MM.1S (cell line): ENCODE measurements at regions not wholly inside any gene's neighbourhood (a gene's known extent, or its start where the extent isn't known, plus 50 kb on each side); places are given as distances from the start of the nearest gene placed in this dataset.

Experiments
- DNase-seq: peaks from one replicate; pipeline ENCODE4 v3.0.0-alpha.2; 2015
- H2AFZ ChIP-seq: fragments of 300-600 bp; sonication (generic); 2 replicates; pipeline ENCODE4 v1.6.0; 2016; ENCODE audit warnings: antibody characterized with exemption, low read length
- H3F3A ChIP-seq: fragments of 300-600 bp; sonication (generic); 2 replicates; pipeline ENCODE4 v1.6.1; 2016; ENCODE audit warnings: mild to moderate bottlenecking, antibody characterized with exemption, low read length, moderate library complexity, mixed read lengths; ENCODE audit not compliant: insufficient read depth
- H3K27ac ChIP-seq: fragments of 300-600 bp; sonication (generic); 2 replicates; pipeline ENCODE4 v1.5.1; 2016; ENCODE audit warnings: mild to moderate bottlenecking, low read length
- H3K27me3 ChIP-seq: fragments of 300-600 bp; sonication (generic); replicated peaks from 2 replicates; pipeline ENCODE4 v1.6.0; 2016; ENCODE audit warnings: low read length; ENCODE audit not compliant: insufficient read depth
- H3K36me3 ChIP-seq: fragments of 300-600 bp; sonication (generic); replicated peaks from 2 replicates; pipeline ENCODE4 v1.6.1; 2016; ENCODE audit warnings: mild to moderate bottlenecking, low read length, mixed read lengths; ENCODE audit not compliant: insufficient read depth
- H3K4me1 ChIP-seq: fragments of 300-600 bp; sonication (generic); 2 replicates; pipeline ENCODE4 v1.6.1; 2016; ENCODE audit warnings: low read length, mixed read lengths
- H3K4me2 ChIP-seq: fragments of 300-600 bp; sonication (generic); 2 replicates; pipeline ENCODE4 v1.6.0; 2016; ENCODE audit warnings: low read depth, low read length
- H3K4me3 ChIP-seq: fragments of 300-600 bp; sonication (generic); 2 replicates; pipeline ENCODE4 v1.5.1; 2016; ENCODE audit warnings: low read length, mixed read lengths
- H3K79me2 ChIP-seq: fragments of 300-600 bp; sonication (generic); 2 replicates; pipeline ENCODE4 v1.6.1; 2016; ENCODE audit warnings: mixed run types, low read length, mixed read lengths
- H3K9ac ChIP-seq: fragments of 300-600 bp; sonication (generic); 2 replicates; pipeline ENCODE4 v1.6.1; 2016; ENCODE audit warnings: low read length, mixed read lengths
- H3K9me2 ChIP-seq: fragments of 300-600 bp; sonication (generic); replicated peaks from 2 replicates; pipeline ENCODE4 v1.6.1; 2016; ENCODE audit warnings: mild to moderate bottlenecking, low read length, mixed read lengths; ENCODE audit not compliant: insufficient read depth
- H3K9me3 ChIP-seq: fragments of 300-600 bp; sonication (generic); replicated peaks from 2 replicates; pipeline ENCODE4 v1.6.1; 2016; ENCODE audit warnings: mild to moderate bottlenecking, low read length, mixed read lengths; ENCODE audit not compliant: insufficient read depth
- H4K20me1 ChIP-seq: fragments of 300-600 bp; sonication (generic); 2 replicates; pipeline ENCODE4 v1.6.1; 2016; ENCODE audit warnings: mild to moderate bottlenecking, low read length, moderate library complexity, mixed read lengths; ENCODE audit not compliant: insufficient read depth
- EZH2 ChIP-seq: fragments of 300-600 bp; sonication (generic); optimal IDR thresholded peaks from 2 replicates; pipeline ENCODE3; 2017; ENCODE audit warnings: low read depth, mild to moderate bottlenecking, antibody characterized with exemption, low read length, mixed read lengths
- EZH2phosphoT487 ChIP-seq: fragments of 300-600 bp; sonication (generic); IDR thresholded peaks from 2 replicates; pipeline ENCODE4 v1.6.1; 2018; ENCODE audit warnings: antibody characterized with exemption, low read length
- TF ChIP-seq, protein P1 (sequence below): fragments of 300-600 bp; sonication (generic); IDR thresholded peaks from 2 replicates; pipeline ENCODE4 v1.5.1; 2016; ENCODE audit warnings: antibody characterized with exemption, low read length, mixed read lengths

- Histone ChIP-seq H4K20me1 (no peaks in the 10 kb centered on the region), H3K9me3 (no peaks in the 10 kb centered on the region), H3K27me3 (no peaks in the 10 kb centered on the region), H3K4me3 (no peak overlapping the region), H3K4me2 (no peak overlapping the region), H3F3A (no peaks in the 10 kb centered on the region), H2AFZ (no peak overlapping the region), H3K79me2 (no peaks in the 10 kb centered on the region), H3K9ac (no peak overlapping the region), H3K9me2 (no peaks in the 10 kb centered on the region), H3K36me3 (no peaks in the 10 kb centered on the region), H3K27ac (no peak overlapping the region), H3K4me1 (no peaks in the 10 kb centered on the region)
- TF ChIP-seq, protein P1, sequence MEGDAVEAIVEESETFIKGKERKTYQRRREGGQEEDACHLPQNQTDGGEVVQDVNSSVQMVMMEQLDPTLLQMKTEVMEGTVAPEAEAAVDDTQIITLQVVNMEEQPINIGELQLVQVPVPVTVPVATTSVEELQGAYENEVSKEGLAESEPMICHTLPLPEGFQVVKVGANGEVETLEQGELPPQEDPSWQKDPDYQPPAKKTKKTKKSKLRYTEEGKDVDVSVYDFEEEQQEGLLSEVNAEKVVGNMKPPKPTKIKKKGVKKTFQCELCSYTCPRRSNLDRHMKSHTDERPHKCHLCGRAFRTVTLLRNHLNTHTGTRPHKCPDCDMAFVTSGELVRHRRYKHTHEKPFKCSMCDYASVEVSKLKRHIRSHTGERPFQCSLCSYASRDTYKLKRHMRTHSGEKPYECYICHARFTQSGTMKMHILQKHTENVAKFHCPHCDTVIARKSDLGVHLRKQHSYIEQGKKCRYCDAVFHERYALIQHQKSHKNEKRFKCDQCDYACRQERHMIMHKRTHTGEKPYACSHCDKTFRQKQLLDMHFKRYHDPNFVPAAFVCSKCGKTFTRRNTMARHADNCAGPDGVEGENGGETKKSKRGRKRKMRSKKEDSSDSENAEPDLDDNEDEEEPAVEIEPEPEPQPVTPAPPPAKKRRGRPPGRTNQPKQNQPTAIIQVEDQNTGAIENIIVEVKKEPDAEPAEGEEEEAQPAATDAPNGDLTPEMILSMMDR = no peak
- TF ChIP-seq EZH2phosphoT487 = no peak
- no peak for DNase-seq
Observed at GRCh38 chr2:77831898-77832297, 309.7 kb upstream of the LRRTM4 start.

DNA sequence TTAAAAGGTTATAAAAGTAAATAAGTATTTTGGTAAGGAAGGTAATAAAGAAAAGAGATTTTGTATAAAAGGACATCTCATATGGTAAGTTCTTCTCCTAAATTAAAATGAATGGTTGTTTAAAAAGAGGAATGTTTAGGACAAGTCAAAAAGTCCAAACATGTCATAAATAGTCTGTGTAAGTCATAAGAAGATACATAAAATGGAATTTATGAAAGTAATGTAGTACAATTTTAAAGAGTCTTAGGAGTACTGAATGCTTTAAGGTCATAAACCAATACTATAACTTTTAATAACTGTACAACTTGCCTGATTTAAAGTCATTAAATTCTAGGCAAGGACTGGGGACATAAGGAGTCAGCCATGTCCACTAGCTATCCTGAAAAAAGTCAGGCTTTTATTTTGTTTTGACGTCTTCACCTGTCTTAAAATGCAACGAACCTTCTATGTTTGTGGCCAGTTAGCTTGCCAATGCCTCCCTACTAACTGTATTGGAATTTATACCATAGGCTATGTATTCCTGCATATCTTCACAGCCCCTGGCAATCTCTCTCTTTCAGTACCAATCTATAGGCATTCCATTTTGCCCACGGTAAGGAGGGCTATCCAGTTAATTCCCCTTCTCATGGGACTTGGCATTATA is 312.3 kb upstream of the LRRTM4 start:
- Histone ChIP-seq H3K9me2 (no peaks in the 10 kb centered on the region), H3K9ac (no peak overlapping the region), H3K4me2 (no peak overlapping the region)

GRCh38 chr2:77838441-77838840 is 316.3 kb upstream of the LRRTM4 start:
- Histone ChIP-seq H3K27me3 (no peaks in the 10 kb centered on the region), H3K9me2 (no peaks in the 10 kb centered on the region), H3K79me2 (no peaks in the 10 kb centered on the region), H3K4me3 (no peak overlapping the region), H3K4me2 (no peak overlapping the region), H4K20me1 (no peaks in the 10 kb centered on the region), H3K4me1 (no peaks in the 10 kb centered on the region), H3K36me3 (no peaks in the 10 kb centered on the region), H2AFZ (no peak overlapping the region), H3K9ac (no peak overlapping the region), H3K27ac (no peak overlapping the region), H3K9me3 (no peaks in the 10 kb centered on the region), H3F3A (no peaks in the 10 kb centered on the region)
- no peak for DNase-seq
- TF ChIP-seq EZH2phosphoT487 (no peak), EZH2 (no peak)
- TF ChIP-seq, protein P1 = no peak

More for the DNA sequence above, 312.3 kb upstream of the LRRTM4 start:
- no peak overlapping the region for H3K27ac ChIP-seq
- no peak for DNase-seq
- H3K36me3 ChIP-seq = no peaks in the 10 kb centered on the region
- H2AFZ ChIP-seq = no peak overlapping the region
- no peaks in the 10 kb centered on the region for H3K9me3 ChIP-seq
- no peaks in the 10 kb centered on the region for H3K79me2 ChIP-seq
- no peaks in the 10 kb centered on the region for H3F3A ChIP-seq
- TF ChIP-seq EZH2phosphoT487 (no peak), EZH2 (no peak)
- TF ChIP-seq, protein P1 = no peak
- no peak overlapping the region for H3K4me3 ChIP-seq
- no peaks in the 10 kb centered on the region for H3K4me1 ChIP-seq
- no peaks in the 10 kb centered on the region for H3K27me3 ChIP-seq
- H4K20me1 ChIP-seq = no peaks in the 10 kb centered on the region
